ENCODE measurements at regions not wholly inside any gene's neighbourhood (a gene's known extent, or its start where the extent isn't known, plus 50 kb on each side); places are given as distances from the start of the nearest gene placed in this dataset.

DNA sequence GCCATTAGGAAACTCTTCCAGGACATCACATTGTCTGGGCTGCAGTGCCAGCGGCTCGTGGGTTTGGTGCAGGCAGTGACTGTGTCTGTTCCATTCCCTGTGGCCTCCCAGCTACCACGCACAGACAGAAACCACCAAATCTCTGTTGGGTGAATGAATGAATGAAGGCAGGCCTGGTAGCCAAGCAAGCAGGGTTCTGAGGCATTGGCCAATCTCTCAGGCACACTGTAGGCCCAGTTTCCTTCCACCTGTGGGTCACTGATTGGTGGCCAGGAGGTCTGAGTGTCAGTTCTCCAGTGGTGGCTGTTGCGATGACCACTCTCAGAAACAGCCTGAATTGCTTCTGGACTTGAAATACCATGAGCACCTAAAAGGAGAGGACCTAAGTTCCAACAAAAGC, 59.4 kb upstream of the CTBP2 start:
- no peaks in the 10 kb centered on the region for H3K9me3 Mint-ChIP-seq
- peak; percentile 34 for DNase-seq (ENCODE audit: extremely low spot score, unreplicated experiment)
- no peak overlapping the region for H3K27ac Mint-ChIP-seq
- no peaks in the 10 kb centered on the region for H3K36me3 Mint-ChIP-seq
- no peaks in the 10 kb centered on the region for H3K27me3 Mint-ChIP-seq
- no peak overlapping the region for H3K4me3 Mint-ChIP-seq
- TF ChIP-seq, protein P1, sequence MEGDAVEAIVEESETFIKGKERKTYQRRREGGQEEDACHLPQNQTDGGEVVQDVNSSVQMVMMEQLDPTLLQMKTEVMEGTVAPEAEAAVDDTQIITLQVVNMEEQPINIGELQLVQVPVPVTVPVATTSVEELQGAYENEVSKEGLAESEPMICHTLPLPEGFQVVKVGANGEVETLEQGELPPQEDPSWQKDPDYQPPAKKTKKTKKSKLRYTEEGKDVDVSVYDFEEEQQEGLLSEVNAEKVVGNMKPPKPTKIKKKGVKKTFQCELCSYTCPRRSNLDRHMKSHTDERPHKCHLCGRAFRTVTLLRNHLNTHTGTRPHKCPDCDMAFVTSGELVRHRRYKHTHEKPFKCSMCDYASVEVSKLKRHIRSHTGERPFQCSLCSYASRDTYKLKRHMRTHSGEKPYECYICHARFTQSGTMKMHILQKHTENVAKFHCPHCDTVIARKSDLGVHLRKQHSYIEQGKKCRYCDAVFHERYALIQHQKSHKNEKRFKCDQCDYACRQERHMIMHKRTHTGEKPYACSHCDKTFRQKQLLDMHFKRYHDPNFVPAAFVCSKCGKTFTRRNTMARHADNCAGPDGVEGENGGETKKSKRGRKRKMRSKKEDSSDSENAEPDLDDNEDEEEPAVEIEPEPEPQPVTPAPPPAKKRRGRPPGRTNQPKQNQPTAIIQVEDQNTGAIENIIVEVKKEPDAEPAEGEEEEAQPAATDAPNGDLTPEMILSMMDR (conservative IDR thresholded peaks at IDR 0.05) = no peak
- H3K4me1 Mint-ChIP-seq (ENCODE audit: unreplicated experiment) = peaks cover 6% of the 10 kb centered on the region

DNA sequence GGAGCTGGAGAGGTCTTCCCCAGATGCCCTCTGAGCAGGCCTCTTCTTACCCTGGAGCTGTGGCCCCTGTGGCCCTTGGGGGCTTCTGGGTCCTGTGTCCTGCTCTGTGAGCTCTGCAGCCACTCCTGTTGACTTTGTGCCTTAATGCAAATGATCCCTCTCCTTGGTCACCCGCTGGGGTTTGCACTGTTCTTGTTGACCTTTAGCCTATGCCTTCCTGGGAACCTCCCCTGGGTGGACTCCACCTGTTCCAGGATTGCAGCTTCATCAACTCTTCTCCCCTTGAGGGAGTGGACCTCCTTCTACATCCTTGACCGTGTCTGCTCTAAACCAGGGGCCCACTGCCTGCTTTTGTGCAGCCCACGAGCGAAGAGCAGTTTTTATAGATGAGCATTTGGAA, 58.6 kb upstream of the CTBP2 start:
- Mint-ChIP-seq H3K36me3 (no peaks in the 10 kb centered on the region), H3K27me3 (no peaks in the 10 kb centered on the region), H3K4me3 (no peak overlapping the region), H3K4me1 (ENCODE audit: unreplicated experiment) (peaks cover 6% of the 10 kb centered on the region), H3K9me3 (no peaks in the 10 kb centered on the region), H3K27ac (no peak overlapping the region)
- DNase-seq (ENCODE audit: extremely low spot score, unreplicated experiment) = peak; percentile 50
- TF ChIP-seq, protein P1 (conservative IDR thresholded peaks at IDR 0.05) = no peak

DNA sequence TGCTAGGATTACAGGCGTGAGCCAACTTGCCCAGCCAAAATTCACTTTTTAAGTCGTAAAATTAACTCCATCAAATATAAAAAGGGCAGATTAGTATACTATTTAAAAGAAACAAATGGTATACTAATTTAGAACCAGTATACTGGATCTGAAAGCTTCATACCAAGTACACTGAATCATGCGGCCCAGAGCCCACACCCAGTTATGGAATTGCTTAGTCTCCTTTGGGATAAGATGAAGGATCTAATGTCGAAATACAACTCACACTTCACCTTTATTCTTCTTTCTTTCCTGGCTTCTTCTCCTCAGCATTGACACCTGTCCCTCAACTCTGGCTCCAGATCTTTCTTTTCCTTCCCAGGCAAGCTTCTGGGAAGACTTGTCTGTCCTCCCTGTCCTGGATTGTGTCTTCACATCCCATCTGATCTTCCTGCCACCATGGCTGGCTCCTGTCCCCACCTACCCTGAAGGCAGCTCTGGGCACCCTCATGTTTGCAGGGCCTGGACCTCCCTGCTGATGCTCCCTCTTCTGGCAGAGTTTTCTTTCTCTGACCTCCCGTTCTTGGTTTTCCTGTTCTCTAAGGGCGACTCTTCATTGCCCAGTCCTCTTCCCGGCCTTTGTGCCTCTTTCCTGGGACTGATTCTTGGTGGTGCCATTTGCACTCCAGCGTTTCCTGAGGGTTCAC, 57.8 kb upstream of the CTBP2 start:
- no peak overlapping the region for H3K27ac Mint-ChIP-seq
- H3K4me1 Mint-ChIP-seq (ENCODE audit: unreplicated experiment) = peaks cover 6% of the 10 kb centered on the region
- peaks cover 6% of the 10 kb centered on the region for H3K27me3 Mint-ChIP-seq
- no peak for DNase-seq (ENCODE audit: extremely low spot score, unreplicated experiment)
- H3K36me3 Mint-ChIP-seq = no peaks in the 10 kb centered on the region
- TF ChIP-seq, protein P1 (conservative IDR thresholded peaks at IDR 0.05) = no peak
- H3K4me3 Mint-ChIP-seq = no peak overlapping the region
- no peaks in the 10 kb centered on the region for H3K9me3 Mint-ChIP-seq

DNA sequence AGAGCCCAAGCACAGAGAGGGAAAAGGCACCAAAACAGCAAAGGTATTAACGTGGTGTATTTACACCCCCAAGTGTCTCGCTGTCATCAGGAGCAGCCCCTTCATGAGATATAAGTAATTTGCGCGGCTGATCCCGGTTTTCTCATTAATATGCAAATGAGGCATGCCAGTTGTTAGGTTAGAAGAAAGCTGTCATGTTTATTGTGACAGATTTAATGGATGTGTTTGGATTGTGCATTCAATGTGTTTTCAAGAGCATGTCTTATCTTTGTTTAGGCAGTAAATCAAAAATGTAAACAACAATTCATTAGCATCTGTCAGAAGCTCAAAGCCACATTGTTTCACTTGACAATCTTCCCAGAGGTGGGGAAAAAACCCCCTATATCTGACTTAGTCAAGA, 56.5 kb upstream of the CTBP2 start:
- Mint-ChIP-seq H3K36me3 (no peaks in the 10 kb centered on the region), H3K9me3 (no peaks in the 10 kb centered on the region), H3K27me3 (peaks cover 12% of the 10 kb centered on the region), H3K27ac (no peak overlapping the region), H3K4me3 (no peak overlapping the region), H3K4me1 (ENCODE audit: unreplicated experiment) (no peaks in the 10 kb centered on the region)
- no peak for DNase-seq (ENCODE audit: extremely low spot score, unreplicated experiment)
- TF ChIP-seq, protein P1 (conservative IDR thresholded peaks at IDR 0.05) = no peak

GRCh38 chr10:125216309-125216708, 55.9 kb upstream of the CTBP2 start:
- H3K9me3 Mint-ChIP-seq = peaks cover under 1% of the 10 kb centered on the region
- no peaks in the 10 kb centered on the region for H3K36me3 Mint-ChIP-seq
- TF ChIP-seq, protein P1 (conservative IDR thresholded peaks at IDR 0.05) = no peak
- H3K27ac Mint-ChIP-seq = no peak overlapping the region
- DNase-seq (ENCODE audit: extremely low spot score, unreplicated experiment) = no peak
- no peak overlapping the region for H3K4me3 Mint-ChIP-seq
- no peaks in the 10 kb centered on the region for H3K4me1 Mint-ChIP-seq (ENCODE audit: unreplicated experiment)
- H3K27me3 Mint-ChIP-seq = peaks cover 13% of the 10 kb centered on the region

- no peak for DNase-seq (ENCODE audit: extremely low spot score, unreplicated experiment)
- TF ChIP-seq, protein P1 (conservative IDR thresholded peaks at IDR 0.05) = no peak
- Mint-ChIP-seq H3K9me3 (peaks cover 4% of the 10 kb centered on the region), H3K4me1 (ENCODE audit: unreplicated experiment) (peaks cover 6% of the 10 kb centered on the region), H3K36me3 (no peaks in the 10 kb centered on the region), H3K27ac (no peak overlapping the region), H3K27me3 (peaks cover 16% of the 10 kb centered on the region), H3K4me3 (no peak overlapping the region)
Observed at GRCh38 chr10:125214283-125214570, 53.9 kb upstream of the CTBP2 start.

Measured in type B pancreatic cell (in vitro differentiated cells).